Activated CD4-positive, alpha-beta T cell treated with anti-CD3 and anti-CD28 coated beads, Interleukin-10, Interleukin-2, amounts not matched to agents 100 ng/mL and 50 ng/mL, durations not matched to agents 16 hours and 8 hours (primary cell): ENCODE measurements at regions not wholly inside any gene's neighbourhood (a gene's known extent, or its start where the extent isn't known, plus 50 kb on each side); places are given as distances from the start of the nearest gene placed in this dataset.

ENCODE experiments used
- DNase-seq: peaks from one replicate; pipeline ENCODE4 v3.0.0-alpha.2; 2020

DNA sequence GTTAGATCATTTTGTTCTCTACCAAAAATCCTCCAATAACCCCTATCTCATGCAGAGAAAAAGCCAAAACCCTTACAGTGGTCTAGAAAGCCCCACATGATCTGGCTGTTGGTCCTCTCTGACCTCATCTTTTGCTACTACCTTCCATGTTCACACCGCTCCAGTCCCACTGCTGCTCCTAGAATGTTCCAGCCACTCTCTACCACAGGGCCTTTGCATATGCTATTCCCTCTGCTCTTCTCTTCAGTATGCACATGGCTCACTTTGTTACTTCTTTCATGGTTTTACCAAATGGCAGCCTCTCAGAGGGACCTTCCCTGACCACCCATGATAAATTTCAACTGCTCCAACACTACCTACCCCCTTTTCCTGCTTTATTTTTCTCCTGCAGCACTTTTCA, 193.5 kb upstream of the CCDC150 start:
- no peak for DNase-seq

- no peak for DNase-seq
Measured at GRCh38 chr2:196448407-196449079, 191.0 kb upstream of the CCDC150 start.

GRCh38 chr2:196449083-196449482, 190.4 kb upstream of the CCDC150 start:
- DNase-seq, result no peak

- no peak for DNase-seq
Measured at GRCh38 chr2:196452758-196453157, 186.8 kb upstream of the CCDC150 start.

DNA sequence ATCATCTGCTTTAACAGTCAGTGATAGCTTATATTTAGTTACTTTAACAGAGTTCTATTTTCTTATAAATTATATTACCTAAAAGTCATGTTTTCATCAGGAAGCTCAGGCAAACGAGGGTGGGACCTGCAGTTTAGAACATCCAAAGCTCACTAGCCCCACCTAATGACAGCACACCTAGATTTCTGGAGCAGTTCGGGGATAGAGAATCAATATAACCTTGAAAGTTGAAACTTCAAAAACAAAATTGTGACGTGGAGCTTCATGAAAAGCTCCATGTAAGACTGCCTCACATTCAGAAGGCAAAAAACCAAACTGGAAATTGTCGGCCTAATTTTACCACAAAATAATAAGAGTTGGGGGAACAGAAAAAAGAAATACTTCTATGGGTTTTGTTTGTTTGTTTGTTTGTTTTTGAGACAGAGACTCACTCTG, 185.9 kb upstream of the CCDC150 start:
- DNase-seq, result peak; percentile 58

DNA sequence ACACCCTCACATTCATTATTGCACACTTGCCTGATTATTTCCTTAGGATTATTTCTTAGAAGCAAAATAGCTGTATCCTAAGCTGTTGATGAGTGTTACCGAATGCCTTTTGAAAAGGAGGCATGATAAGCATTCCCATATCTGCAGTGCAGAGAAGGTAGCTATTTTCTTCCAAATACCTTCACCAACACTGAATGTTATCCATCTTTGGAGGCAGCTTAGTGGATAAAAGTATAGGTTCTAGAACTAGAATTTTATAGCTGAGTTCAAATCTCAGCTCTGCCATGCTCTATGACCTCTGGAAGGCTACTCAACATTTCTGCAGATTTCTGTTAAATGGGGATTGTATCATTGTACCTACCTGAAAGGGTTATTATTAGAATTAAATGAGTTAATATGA, 185.0 kb upstream of the CCDC150 start:
- no peak for DNase-seq

GRCh38 chr2:196459539-196459938, 180.0 kb upstream of the CCDC150 start:
- peak; percentile 15 for DNase-seq

- no peak for DNase-seq
Measured at GRCh38 chr2:196463706-196464105, 175.8 kb upstream of the CCDC150 start.

- no peak for DNase-seq
Measured at GRCh38 chr2:196464311-196464710, 175.2 kb upstream of the CCDC150 start.

GRCh38 chr2:196466581-196466980, 172.9 kb upstream of the CCDC150 start:
- DNase-seq, result no peak

- DNase-seq, result no peak
Measured at GRCh38 chr2:196468394-196468793, 171.1 kb upstream of the CCDC150 start.

DNA sequence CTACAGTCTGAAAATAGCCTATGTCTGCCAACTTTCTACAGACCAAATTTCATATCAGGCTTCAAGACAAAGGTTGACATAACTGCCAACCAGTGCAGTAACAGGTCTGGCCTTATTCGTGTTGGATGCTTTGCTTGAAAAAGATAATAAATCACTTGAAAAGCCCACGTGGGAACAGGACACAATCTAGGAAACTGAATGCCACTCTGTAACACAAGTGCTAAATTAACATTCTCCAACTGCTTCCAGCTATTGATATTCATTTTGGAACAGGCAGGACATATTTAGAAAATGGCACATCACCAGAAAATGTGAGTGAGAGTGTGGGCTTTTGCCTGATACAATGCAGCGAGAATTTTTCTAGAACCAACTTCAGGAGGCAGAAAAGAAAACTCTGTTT, 165.9 kb upstream of the CCDC150 start:
- no peak for DNase-seq

DNA sequence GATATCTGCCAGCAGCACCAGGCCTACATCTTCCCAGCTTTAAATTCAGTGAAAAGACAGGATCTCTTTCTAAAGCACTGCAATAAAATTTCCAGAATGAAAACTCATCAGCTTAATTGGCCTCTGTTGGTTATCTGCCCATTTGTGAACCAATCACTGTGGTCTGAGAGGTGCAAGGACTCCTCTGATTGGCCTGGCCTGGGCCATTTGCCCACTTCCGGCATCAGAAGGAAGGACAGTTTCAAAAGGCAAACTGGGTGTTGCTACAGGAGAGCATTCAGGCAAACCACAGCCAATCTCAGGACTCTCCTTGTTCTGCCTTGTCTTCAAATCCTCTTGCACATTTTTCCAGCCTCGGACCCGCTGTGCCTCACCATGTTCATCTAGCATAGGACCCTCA, 163.9 kb upstream of the CCDC150 start:
- DNase-seq, result no peak

- DNase-seq, result no peak
Measured at GRCh38 chr2:196478588-196478987, 160.9 kb upstream of the CCDC150 start.

- no peak for DNase-seq
Measured at GRCh38 chr2:196479350-196479749, 160.2 kb upstream of the CCDC150 start.

DNA sequence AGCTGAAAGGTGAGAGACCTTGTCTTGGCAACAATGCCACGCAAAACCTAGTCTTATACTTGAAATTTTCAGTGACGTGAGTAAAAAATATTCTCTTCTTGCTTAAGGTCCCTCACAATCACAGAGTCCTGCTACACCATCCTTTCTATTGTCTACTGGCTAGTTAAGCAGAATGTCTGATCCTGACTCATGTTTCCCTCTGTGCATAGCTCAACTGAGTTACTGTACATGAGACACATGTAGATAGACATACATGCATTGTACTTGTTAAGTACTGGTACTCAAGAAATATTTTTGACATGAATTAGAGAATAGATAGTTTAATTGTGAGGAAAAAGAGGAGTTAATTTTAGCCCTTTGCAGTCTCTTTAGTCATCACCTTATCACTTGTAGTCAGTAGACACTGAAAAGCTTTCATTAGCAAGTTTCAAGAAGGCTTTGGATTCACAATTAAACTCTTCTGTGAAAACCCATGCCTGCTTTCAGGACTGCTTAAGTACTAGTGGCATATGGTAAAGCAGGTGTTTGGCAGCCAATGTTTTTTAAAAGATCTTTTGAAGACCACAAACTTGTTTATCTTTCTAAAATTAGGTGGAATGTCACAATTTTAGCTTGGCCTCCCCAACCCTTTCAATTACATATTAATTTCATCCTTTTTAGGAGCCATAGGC, 158.7 kb upstream of the CCDC150 start:
- DNase-seq, result no peak

DNA sequence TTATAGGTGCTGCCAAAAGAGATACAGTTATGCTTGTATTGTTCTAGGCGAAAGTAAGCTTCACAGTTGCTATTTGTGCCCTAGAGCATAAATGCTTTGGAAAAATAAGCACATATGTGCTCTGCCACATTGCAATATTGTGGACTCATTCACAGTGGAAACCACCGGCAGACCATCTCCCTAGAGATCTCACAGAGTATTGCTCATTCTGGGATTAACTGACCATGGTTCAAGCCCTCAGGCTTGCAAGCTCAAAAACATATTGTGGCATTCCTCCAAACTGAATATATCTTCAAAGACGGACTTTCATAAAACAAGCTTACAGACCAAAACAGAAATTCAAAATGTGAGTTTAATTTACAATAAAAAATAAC, 158.2 kb upstream of the CCDC150 start:
- no peak for DNase-seq

DNA sequence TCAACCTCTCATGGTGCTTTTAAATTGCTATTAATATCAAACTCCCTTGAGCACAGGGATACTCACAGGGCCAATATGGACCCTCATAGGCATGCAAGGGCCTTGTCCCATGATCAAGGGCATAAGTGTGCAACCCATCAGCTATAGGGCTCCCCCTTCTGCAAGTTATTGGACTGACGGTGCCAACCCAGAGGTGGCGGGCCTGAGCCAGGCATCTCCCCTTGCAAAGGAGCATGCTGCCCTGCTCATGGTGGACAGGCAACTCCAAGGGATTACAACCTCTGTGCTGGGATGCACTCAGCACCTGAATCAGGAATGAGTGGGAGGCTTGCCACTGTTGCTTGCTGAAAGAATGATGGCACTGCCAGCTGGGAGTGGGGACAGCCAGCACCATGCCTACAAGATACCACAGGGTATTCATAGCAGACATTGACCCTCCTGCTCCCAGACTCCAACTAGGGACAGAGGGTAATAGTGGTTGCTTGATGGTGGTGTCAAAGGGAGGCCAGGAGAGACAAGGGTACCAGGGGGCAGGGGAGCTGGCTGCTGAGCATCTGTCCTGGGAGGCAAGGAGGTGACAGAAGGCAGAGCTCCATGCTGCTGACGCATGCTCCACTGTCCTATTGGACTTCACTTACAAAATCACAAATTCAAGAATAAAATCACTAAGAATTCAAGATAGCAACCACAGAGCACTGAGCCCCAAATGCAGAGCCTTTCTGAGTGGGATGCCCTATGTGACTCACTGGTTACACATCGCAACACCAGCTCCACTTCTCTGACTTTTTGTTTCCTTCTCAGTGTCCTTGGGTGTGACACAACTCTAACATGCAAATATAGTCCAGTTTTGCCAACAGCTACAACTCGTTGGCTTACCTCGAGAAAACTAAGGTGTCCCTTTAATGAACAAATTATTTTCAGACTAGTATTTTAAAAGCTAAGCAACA, 157.1 kb upstream of the CCDC150 start:
- peak; percentile 2 for DNase-seq

GRCh38 chr2:196486146-196486545, 153.4 kb upstream of the CCDC150 start:
- no peak for DNase-seq

GRCh38 chr2:196487417-196487816, 152.1 kb upstream of the CCDC150 start:
- DNase-seq, result no peak

DNA sequence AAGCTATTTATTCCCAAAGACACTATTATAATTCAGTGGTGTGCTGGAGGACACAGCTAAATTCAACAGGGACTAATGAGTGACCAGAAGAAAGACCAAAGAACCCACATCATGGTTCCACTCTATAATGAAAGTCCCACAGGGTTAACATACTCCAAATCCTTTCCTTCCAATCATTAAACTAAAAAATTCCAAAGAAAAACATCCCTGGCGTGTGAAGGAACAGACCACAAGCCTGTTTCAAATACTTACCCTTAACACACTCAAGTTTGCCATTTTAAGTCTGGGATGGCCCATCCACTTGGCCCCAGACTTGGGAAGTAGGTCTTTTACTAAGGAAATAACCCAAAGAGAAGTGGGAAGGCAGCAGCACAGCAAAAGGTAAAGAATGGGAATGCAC, 150.1 kb upstream of the CCDC150 start:
- no peak for DNase-seq

DNA sequence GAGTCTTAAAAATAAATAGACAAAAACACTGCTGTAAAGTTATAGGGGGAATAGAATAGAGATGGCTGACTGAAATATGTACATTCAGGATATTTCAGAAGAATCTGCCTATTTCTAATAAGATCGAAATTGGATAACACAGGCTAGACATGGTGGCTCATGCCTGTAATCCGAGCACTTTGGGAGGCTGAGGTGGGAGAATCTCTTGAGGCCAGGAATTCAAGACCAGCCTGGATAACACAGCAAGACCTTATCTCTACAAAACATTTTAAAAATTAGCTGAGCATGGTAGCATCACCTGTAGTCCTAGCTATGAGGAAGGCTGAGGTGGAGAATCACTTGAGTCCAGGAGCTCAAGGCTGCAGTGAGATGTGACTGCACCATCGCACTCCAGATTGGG, 146.6 kb upstream of the CCDC150 start:
- DNase-seq, result no peak

- DNase-seq, result no peak
Measured at GRCh38 chr2:196498962-196499361, 140.6 kb upstream of the CCDC150 start.

GRCh38 chr2:196499686-196500085, 139.8 kb upstream of the CCDC150 start:
- DNase-seq, result no peak
